ENCODE measurements at regions not wholly inside any gene's neighbourhood (a gene's known extent, or its start where the extent isn't known, plus 50 kb on each side); places are given as distances from the start of the nearest gene placed in this dataset.

DNA sequence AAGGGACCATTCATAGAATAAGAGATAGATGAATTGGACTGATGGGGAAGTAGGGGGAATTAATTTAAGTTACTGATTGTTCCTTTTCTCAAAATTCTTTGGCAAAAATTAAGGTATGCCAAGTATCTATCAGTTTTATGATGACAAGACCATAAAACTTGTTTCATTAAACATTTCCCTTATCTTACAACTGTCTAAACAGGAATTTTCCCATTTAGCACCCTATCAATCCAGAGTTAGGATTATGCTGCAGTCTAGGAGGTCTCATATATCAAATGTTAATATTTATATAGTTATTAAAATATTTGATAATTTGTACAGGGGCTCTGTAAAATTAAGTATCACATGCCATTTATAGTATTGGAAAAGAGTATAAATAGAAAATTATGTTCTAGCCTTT lies 51.5 kb upstream of the ARID1B start:
- no peak for ATAC-seq
- DNase-seq (ENCODE audit: low spot score), result no peak

DNA sequence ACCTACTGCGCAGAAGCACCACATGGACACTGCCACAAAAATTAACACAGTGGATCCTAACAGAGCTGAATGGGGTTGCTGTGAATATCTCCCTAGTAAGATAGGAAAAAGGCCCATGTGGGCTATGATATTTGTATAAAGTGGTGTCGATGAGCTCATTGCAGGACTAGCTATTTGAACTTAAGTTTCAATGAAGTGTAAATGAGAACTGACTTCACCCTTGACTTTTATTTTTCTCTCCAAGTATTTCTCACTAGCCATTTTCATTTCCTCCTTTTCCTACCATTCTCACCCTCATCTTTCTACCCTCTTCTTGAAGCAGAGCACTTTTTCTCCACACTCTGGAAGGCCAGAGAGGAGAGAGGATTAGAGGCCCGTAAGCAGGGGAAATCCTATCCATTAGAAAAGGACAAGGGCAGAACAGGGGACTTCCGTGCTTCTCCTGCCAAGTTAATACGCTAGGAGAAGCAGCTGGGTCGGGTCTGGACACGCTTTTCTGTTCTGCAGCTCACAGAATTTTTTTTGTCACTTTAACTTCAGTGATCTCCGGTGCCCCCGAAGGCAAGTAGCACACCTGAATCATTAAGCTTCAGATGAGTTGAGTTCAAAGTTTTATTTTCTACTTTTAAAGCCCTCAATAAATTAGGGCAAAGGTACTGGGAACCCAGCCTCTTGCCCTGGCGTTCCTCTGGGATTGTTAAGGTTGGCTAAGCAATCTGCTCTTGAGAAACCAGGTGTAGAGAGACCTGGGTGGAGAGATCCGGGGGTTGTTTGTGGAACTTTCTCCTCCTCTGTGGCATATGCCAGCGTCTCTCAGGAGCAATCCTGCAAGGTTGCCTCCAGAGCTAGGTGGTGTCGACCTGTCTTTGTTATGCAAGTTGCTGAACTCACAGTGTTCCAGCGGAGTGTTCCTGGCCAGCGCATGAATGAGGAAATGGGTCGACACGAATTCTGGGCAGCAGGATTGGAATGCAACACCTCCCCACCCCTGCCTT lies 56.2 kb upstream of the ARID1B start:
- ATAC-seq, result peak; percentile 58
- DNase-seq (ENCODE audit: low spot score), result peak; percentile 80

DNA sequence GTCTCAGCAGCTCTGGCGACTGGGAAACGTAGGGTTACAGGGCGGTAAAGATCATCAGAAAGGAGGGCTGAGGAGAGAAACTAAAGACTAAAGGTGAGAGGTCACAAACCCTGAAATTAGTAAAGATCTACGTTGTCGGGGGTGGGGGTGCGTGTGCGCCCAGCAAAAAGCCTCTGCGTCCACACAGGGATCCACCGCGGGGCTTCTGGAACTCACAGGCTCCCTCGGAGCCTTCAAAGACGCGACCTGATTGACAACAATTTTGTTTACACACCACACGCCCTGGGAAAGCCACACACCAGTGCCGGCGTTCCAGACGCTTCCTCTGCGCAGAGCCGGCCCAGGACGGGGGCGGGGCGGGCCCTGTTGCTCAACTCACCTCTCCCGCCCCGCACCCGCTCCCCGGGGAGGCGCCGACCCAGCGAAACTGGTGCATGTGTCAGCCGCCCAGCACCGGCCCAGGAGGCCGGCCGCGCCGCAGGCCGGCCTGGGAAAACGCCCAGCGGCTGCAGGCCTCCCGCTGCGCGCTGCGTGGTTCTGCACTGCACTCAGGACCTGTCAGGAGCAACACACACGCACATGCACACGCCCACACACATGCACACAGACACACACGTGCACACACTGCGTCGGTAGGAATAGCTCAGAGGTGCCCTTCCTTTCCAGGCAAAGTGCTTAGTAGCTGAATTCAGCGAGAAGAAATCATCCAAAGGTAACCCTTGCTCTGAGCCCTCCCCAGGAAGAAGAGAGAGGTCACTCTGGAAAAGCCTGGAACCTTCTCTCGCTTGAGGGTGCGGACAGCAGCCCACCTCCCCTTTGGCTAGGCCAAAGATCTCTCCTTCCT lies 57.2 kb upstream of the ARID1B start:
- peak; percentile 97 for DNase-seq (ENCODE audit: low spot score)
- ATAC-seq, result peak; percentile 86

DNA sequence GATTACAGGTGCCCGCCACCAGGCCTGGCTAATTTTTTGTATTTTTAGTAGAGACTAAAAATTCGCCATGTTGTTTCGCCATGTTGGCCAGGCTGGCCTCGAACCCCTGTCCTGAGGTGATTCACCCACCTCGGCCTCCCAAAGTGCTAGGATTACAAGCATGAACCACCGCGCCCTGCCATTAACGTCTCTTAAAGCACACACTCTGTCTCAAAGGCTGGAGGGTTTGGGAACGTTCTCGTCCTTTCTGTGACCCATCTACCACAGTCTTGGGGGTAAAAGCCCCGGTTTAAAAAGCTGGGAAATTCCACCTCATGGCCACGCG lies 57.8 kb upstream of the ARID1B start:
- ATAC-seq (no peak), DNase-seq (ENCODE audit: low spot score) (no peak)

- ATAC-seq, result no peak
Observed at GRCh38 chr6:156718647-156719394, 58.4 kb upstream of the ARID1B start.

DNA sequence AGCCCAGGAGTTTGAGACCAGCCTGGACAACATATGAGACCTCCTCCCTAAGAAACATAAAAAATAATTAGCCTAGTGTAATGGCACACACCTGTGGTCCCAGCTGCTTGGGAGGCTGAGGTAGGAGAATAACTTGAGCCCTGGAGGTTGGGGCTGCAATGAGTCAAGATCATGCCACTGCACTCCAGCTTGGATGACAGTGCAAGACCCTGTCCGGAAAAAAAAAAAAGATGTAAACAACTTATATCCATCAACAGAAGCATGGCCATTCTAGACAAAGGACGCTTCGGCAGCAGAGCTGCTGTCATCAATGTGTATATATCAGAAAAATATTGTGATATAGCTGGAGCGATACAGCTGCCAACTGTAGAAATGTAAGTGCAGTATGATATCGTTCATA lies 59.6 kb upstream of the ARID1B start:
- DNase-seq (ENCODE audit: low spot score) (no peak), ATAC-seq (no peak)

More at GRCh38 chr6:156718647-156719394, 58.4 kb upstream of the ARID1B start:
- DNase-seq (ENCODE audit: low spot score), result no peak

DNA sequence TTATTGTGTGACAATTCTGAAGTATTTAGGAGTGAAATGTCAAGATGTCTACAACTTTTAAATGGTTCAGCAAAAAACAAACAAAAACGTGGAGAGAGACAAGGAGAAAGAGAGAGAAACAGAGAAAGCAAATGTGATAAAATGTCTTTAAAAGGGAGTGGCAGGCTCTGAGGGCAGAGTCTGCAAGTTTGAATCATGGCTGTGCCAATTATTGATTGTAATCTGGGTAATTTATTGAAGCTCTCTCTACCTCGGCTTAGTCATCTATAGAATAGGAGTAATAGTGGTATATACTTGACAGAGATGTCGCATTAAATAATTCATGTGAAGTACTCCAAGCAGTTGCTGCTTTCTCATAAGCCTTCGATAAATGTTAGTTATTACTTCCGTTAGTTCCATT lies 61.3 kb upstream of the ARID1B start:
- ATAC-seq (no peak), DNase-seq (ENCODE audit: low spot score) (no peak)

DNA sequence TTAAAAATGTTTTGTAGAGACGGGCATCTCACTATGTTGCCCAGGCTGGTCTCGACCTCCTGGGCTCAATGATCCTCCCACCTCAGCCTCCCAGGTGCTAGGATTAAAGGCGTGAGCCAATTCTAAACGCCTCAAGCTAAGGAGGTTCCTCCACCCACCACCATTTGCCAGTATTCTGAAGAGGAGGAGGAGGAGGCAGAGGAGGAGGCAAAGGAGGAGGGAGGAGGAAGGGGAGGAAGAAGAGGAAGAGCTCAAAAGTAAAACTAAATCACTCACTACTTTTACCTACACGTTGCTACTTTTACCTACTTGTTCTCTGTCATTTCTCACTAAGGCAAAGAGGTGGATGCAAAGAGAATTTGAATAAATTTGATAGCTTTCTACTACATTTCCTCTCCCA lies 63.6 kb upstream of the ARID1B start:
- DNase-seq (ENCODE audit: low spot score) (no peak), ATAC-seq (no peak)

- ATAC-seq, result no peak
- DNase-seq (ENCODE audit: low spot score), result no peak
Observed at GRCh38 chr6:156710479-156710878, 66.7 kb upstream of the ARID1B start.

DNA sequence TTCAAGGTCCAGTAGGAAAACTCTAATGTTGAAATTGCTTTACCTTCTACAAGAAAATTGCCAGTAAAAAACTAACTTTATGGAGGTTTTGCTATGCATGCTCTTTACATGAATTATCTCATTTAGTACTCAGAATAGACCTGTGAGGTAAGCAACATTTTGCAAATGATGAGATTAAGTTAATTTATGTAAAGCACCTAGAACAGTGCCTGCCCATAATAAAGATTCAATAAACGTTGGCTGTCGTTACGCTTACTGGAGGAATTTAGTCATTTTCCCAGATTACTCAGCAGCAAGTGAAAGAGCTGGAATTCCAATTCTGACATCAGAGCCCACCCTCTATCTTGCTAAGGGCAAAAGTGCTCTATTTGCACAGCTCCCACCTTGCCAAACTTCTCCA lies 69.4 kb upstream of the ARID1B start:
- DNase-seq (ENCODE audit: low spot score) (no peak), ATAC-seq (no peak)

GRCh38 chr6:156703719-156704118 lies 73.5 kb upstream of the ARID1B start:
- peak; percentile 88 for ATAC-seq
- DNase-seq (ENCODE audit: low spot score), result no peak

DNA sequence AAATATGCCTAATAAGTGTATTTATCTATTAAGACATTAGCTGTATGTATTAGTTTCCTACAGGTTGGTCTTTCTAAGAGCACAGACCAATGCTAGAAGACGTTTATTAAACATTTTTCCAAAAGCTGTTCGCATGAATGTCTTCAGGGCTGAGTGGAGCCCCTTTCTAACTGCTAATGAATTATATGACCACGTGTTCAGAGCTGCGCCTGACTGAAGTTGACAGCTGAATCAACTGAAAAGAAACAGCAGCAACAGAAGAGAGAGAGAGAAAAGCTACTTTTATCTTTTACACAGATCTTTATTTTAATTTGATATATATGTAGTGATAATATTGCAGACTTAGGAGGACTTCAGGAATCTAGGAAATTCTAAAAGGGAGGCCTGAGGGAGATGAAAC lies 75.2 kb upstream of the ARID1B start:
- ATAC-seq (no peak), DNase-seq (ENCODE audit: low spot score) (no peak)

GRCh38 chr6:156700440-156701057 lies 76.6 kb upstream of the ARID1B start:
- DNase-seq (ENCODE audit: low spot score), result no peak
- no peak for ATAC-seq

DNA sequence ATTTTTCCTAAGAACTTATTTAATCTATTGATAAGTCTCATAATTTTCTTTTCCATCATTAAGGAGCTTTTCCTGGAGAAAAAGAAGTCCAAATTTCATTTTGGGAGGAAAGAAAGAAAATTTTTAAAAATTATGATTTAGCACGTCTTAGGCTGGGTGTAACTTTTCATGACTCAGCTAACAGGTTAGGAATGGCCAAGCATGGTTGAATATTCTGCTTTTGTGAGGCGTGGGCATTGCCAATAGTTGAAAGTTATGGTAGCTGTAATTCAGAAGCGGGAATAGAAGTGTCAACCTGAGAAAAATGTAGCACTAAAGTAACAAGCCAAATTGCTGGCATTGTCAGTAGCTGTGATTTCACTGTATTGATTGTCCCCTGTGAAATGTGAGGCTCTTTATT lies 77.2 kb upstream of the ARID1B start:
- ATAC-seq, result no peak
- DNase-seq (ENCODE audit: low spot score), result no peak

GRCh38 chr6:156699017-156699421 lies 78.2 kb upstream of the ARID1B start:
- DNase-seq (ENCODE audit: low spot score), result no peak
- ATAC-seq, result no peak

- ATAC-seq (no peak), DNase-seq (ENCODE audit: low spot score) (no peak)
Observed at GRCh38 chr6:156698239-156699016, 78.8 kb upstream of the ARID1B start.

GRCh38 chr6:156697225-156697830 lies 79.8 kb upstream of the ARID1B start:
- DNase-seq (ENCODE audit: low spot score) (no peak), ATAC-seq (no peak)

DNA sequence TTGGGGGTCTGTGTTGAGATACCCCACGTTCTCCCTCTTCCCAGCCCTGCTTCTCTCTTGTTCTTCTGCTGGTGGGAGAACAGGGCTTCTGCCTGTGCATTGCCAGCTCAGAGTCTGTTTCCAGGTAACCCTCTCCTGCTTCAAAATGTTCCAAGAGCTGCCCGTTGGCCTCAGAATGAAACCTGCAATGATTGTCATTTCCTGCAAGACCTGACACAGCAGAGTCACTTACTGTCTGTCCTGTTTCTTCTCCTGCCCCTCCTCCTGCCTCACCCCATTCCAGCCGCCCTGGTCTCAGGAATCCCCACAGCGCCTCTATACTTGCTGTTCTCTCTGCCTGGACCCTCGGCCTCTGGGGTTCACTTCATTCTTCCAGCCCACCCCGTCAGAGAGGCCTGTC lies 81.4 kb upstream of the ARID1B start:
- no peak for ATAC-seq
- no peak for DNase-seq (ENCODE audit: low spot score)

GRCh38 chr6:156694679-156695078 lies 82.5 kb upstream of the ARID1B start:
- DNase-seq (ENCODE audit: low spot score) (no peak), ATAC-seq (no peak)

DNA sequence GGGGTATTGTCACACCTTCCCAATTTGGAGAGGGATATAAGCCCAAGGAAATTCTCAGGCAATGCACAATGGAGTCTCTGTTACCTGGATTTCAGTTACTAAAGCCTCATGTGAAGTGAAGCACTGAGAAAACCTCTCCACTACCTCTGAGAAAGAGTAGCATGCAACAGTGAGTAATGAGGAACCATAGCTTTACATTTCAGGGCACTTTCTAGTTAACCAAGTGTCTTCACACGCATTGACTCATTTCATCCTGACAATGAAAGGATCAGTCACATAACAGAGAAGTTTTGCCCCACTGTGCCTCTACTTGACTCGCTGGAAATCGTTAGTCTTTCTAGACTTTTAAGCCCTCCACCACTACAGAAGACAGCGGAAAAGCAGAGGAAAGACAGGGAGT lies 86.2 kb upstream of the ARID1B start:
- ATAC-seq, result no peak
- no peak for DNase-seq (ENCODE audit: low spot score)
